GM21367 (cell line): ENCODE measurements at regions not wholly inside any gene's neighbourhood (a gene's known extent, or its start where the extent isn't known, plus 50 kb on each side); places are given as distances from the start of the nearest gene placed in this dataset.

ENCODE experiments used
- ATAC-seq: cut with Tn5 transposase; IDR thresholded peaks from one replicate; pipeline ENCODE4 v1.9.1; 2021; ENCODE audit not compliant: unreplicated experiment

- ATAC-seq, result no peak
Observed at GRCh38 chr14:38425324-38425976, 169.6 kb upstream of the CLEC14A start.

GRCh38 chr14:38420048-38420447 is 164.2 kb upstream of the CLEC14A start:
- ATAC-seq, result no peak

GRCh38 chr14:38419579-38419978 is 163.7 kb upstream of the CLEC14A start:
- ATAC-seq, result no peak

GRCh38 chr14:38412654-38413053 is 156.8 kb upstream of the CLEC14A start:
- ATAC-seq, result no peak

- ATAC-seq, result no peak
Observed at GRCh38 chr14:38410442-38410841, 154.5 kb upstream of the CLEC14A start.

GRCh38 chr14:38409071-38409705 is 153.3 kb upstream of the CLEC14A start:
- no peak for ATAC-seq

- ATAC-seq, result no peak
Observed at GRCh38 chr14:38405851-38406635, 150.2 kb upstream of the CLEC14A start.

GRCh38 chr14:38404616-38405015 is 148.7 kb upstream of the CLEC14A start:
- ATAC-seq, result no peak

- no peak for ATAC-seq
Observed at GRCh38 chr14:38404100-38404541, 148.2 kb upstream of the CLEC14A start.

GRCh38 chr14:38400751-38401150 is 144.9 kb upstream of the CLEC14A start:
- ATAC-seq, result no peak

- no peak for ATAC-seq
Observed at GRCh38 chr14:38399652-38400051, 143.8 kb upstream of the CLEC14A start.

GRCh38 chr14:38394767-38395166 is 138.9 kb upstream of the CLEC14A start:
- ATAC-seq, result no peak

- ATAC-seq, result no peak
Observed at GRCh38 chr14:38394064-38394463, 138.2 kb upstream of the CLEC14A start.

GRCh38 chr14:38391334-38391733 is 135.4 kb upstream of the CLEC14A start:
- no peak for ATAC-seq

- ATAC-seq, result no peak
Observed at GRCh38 chr14:38389681-38390080, 133.8 kb upstream of the CLEC14A start.

GRCh38 chr14:38387821-38388220 is 131.9 kb upstream of the CLEC14A start:
- ATAC-seq, result no peak

GRCh38 chr14:38385836-38386235 is 129.9 kb upstream of the CLEC14A start:
- ATAC-seq, result no peak

- no peak for ATAC-seq
Observed at GRCh38 chr14:38385343-38385742, 129.4 kb upstream of the CLEC14A start.

- ATAC-seq, result no peak
Observed at GRCh38 chr14:38384741-38385140, 128.8 kb upstream of the CLEC14A start.

GRCh38 chr14:38367922-38368321 is 112.0 kb upstream of the CLEC14A start:
- ATAC-seq, result no peak

GRCh38 chr14:38366374-38366773 is 110.5 kb upstream of the CLEC14A start:
- ATAC-seq, result no peak

GRCh38 chr14:38363217-38363616 is 107.3 kb upstream of the CLEC14A start:
- ATAC-seq, result no peak
